ENCODE measurements at regions not wholly inside any gene's neighbourhood (a gene's known extent, or its start where the extent isn't known, plus 50 kb on each side); places are given as distances from the start of the nearest gene placed in this dataset.

DNA sequence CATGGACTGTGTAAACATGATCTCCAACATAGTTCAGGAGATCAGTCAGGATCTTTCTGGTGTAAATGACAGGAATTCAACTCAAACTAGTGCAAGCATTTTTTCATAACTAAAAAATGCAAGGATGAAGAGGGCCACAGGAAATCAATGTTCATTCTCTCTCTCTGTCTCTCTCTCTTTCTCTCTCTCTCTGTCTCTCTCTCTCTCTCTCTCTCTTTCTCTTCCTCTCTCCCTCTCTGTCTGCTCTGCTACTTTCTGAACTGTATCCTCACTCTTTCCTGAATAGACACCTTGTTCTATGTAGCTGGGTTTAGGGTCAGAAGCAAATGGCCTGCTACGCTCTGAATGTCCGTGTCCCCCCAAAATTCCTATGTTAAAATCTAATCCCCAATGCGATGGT lies 240.9 kb upstream of the UBE2E2 start:
- TF ChIP-seq ZNF699 (CRISPR knock-in tag; IDR thresholded peaks at IDR 0.05; ENCODE audit: insufficient replicate concordance) = no peak
- TF ChIP-seq SMAD1 (IDR thresholded peaks at IDR 0.05; ENCODE audit: low read depth, low read length, partially characterized antibody) = no peak
- TF ChIP-seq ATF3 (IDR thresholded peaks at IDR 0.05) = no peak
- no peak for TF ChIP-seq ATF3 (CRISPR knock-in tag; conservative IDR thresholded peaks at IDR 0.05)
- TF ChIP-seq ZBTB11 (CRISPR knock-in tag; IDR thresholded peaks at IDR 0.05) = no peak
- no peak for TF ChIP-seq CTCF (IDR thresholded peaks at IDR 0.05 in 2 of 3, conservative IDR thresholded peaks at IDR 0.05 in 1 of 3; ENCODE audit: insufficient read depth in 2 of 3, low read depth in 1 of 3, low read length in 3 of 3)
- TF ChIP-seq, protein P1, sequence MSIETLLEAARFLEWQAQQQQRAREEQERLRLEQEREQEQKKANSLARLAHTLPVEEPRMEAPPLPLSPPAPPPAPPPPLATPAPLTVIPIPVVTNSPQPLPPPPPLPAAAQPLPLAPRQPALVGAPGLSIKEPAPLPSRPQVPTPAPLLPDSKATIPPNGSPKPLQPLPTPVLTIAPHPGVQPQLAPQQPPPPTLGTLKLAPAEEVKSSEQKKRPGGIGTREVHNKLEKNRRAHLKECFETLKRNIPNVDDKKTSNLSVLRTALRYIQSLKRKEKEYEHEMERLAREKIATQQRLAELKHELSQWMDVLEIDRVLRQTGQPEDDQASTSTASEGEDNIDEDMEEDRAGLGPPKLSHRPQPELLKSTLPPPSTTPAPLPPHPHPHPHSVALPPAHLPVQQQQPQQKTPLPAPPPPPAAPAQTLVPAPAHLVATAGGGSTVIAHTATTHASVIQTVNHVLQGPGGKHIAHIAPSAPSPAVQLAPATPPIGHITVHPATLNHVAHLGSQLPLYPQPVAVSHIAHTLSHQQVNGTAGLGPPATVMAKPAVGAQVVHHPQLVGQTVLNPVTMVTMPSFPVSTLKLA (conservative IDR thresholded peaks at IDR 0.05) = no peak
- TF ChIP-seq RFX5 (IDR thresholded peaks at IDR 0.05; ENCODE audit: low read depth, low read length) = no peak
- no peak for TF ChIP-seq PHF8 (IDR thresholded peaks at IDR 0.05; ENCODE audit: borderline replicate concordance, low read length)
- TF ChIP-seq, protein P2, sequence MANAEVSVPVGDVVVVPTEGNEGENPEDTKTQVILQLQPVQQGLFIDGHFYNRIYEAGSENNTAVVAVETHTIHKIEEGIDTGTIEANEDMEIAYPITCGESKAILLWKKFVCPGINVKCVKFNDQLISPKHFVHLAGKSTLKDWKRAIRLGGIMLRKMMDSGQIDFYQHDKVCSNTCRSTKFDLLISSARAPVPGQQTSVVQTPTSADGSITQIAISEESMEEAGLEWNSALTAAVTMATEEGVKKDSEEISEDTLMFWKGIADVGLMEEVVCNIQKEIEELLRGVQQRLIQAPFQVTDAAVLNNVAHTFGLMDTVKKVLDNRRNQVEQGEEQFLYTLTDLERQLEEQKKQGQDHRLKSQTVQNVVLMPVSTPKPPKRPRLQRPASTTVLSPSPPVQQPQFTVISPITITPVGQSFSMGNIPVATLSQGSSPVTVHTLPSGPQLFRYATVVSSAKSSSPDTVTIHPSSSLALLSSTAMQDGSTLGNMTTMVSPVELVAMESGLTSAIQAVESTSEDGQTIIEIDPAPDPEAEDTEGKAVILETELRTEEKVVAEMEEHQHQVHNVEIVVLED (CRISPR knock-in tag; IDR thresholded peaks at IDR 0.05) = no peak
- no peak for TF ChIP-seq NCOA2 (IDR thresholded peaks at IDR 0.05; ENCODE audit: partially characterized antibody in 2 of 2)
- no peak for TF ChIP-seq SETDB1 (IDR thresholded peaks at IDR 0.05; ENCODE audit: low read length)
